PC-9 (cell line): ENCODE measurements at regions not wholly inside any gene's neighbourhood (a gene's known extent, or its start where the extent isn't known, plus 50 kb on each side); places are given as distances from the start of the nearest gene placed in this dataset.

ENCODE experiments used
- BruUV-seq: library from RNA; stranded (reverse); fragments of 400-500 nt; replicated peaks from 2 replicates; lab custom pipeline; 2021; lab: Mats Ljungman, UMichigan
- CTCF ChIA-PET: fragments of 300-600 bp; sonication (Branson Sonifier 250); formaldehyde crosslinking; loops from one replicate; lab custom pipeline; 2022; ENCODE audit warnings: antibody characterized with exemption; lab: Charles Lee
- POLR2A ChIA-PET: fragments of 300-600 bp; sonication (Branson Sonifier 250); formaldehyde crosslinking; loops from one replicate; lab custom pipeline; 2022; ENCODE audit warnings: antibody characterized with exemption; ENCODE audit not compliant: unreplicated experiment; lab: Charles Lee
- DNase-seq, 2 experiments: peaks; one replicate each; pipeline versions ENCODE4 v3.0.0 to v3.0.0-alpha.2; 2015 to 2022; ENCODE audit warnings: mixed read lengths in 1 of 2
- H2AFZ ChIP-seq: fragments of 200-600 bp; sonication (generic); 2 replicates; pipeline ENCODE4 v1.8.1; 2017; ENCODE audit warnings: antibody characterized with exemption
- H3F3A ChIP-seq: fragments of 200-600 bp; sonication (generic); 2 replicates; pipeline ENCODE4 v1.8.1; 2017; ENCODE audit warnings: antibody characterized with exemption, mild to moderate bottlenecking, low read depth; ENCODE audit not compliant: insufficient read depth
- H3K27ac ChIP-seq: fragments of 200-600 bp; sonication (generic); 2 replicates; pipeline ENCODE4 v1.6.1; 2016; ENCODE audit warnings: mixed run types
- H3K27me3 ChIP-seq: fragments of 200-600 bp; sonication (generic); 2 replicates; pipeline ENCODE4 v1.6.1; 2016; ENCODE audit warnings: low read depth, mixed run types; ENCODE audit not compliant: insufficient read depth
- H3K36me3 ChIP-seq: fragments of 200-600 bp; sonication (generic); 2 replicates; pipeline ENCODE4 v1.6.1; 2016; ENCODE audit warnings: low read depth, mixed run types
- H3K4me1 ChIP-seq: fragments of 200-600 bp; sonication (generic); replicated peaks from 2 replicates; pipeline ENCODE4 v1.6.1; 2016; ENCODE audit warnings: mixed run types; ENCODE audit not compliant: insufficient read depth
- H3K4me2 ChIP-seq: fragments of 200-600 bp; sonication (generic); 2 replicates; pipeline ENCODE4 v1.6.1; 2017; ENCODE audit warnings: mixed run types
- H3K4me3 ChIP-seq: fragments of 200-600 bp; sonication (generic); 2 replicates; pipeline ENCODE4 v1.6.1; 2016; ENCODE audit warnings: mixed run types
- H3K79me2 ChIP-seq: fragments of 200-600 bp; sonication (generic); 2 replicates; pipeline ENCODE4 v1.6.1; 2017; ENCODE audit warnings: low read depth, mixed run types
- H3K9me2 ChIP-seq: fragments of 200-600 bp; sonication (generic); 2 replicates; pipeline ENCODE4 v1.8.1; 2017; ENCODE audit warnings: mild to moderate bottlenecking; ENCODE audit not compliant: insufficient read depth
- H3K9me3 ChIP-seq: fragments of 200-600 bp; sonication (generic); 2 replicates; pipeline ENCODE4 v1.8.1; 2016; ENCODE audit warnings: low read depth; ENCODE audit not compliant: insufficient read depth
- H4K20me1 ChIP-seq: fragments of 200-600 bp; sonication (generic); 2 replicates; pipeline ENCODE4 v1.8.1; 2017; ENCODE audit not compliant: insufficient read depth
- EZH2 ChIP-seq: fragments of 200-600 bp; sonication (generic); IDR thresholded peaks from 2 replicates; pipeline ENCODE4 v1.8.0; 2017; ENCODE audit warnings: antibody characterized with exemption, low read depth
- intact Hi-C: fragments of 100-400 bp; cut with micrococcal nuclease; formaldehyde crosslinking; loops from one replicate; pipeline ENCODE4 v1.10.0; 2022; ENCODE audit not compliant: unreplicated experiment
- TF ChIP-seq, protein P1 (sequence below): fragments of 200-600 bp; sonication (generic); conservative IDR thresholded peaks from 2 replicates; pipeline ENCODE4 v1.6.1; 2017; ENCODE audit warnings: mixed run types, antibody characterized with exemption, mild to moderate bottlenecking, moderate library complexity

DNA sequence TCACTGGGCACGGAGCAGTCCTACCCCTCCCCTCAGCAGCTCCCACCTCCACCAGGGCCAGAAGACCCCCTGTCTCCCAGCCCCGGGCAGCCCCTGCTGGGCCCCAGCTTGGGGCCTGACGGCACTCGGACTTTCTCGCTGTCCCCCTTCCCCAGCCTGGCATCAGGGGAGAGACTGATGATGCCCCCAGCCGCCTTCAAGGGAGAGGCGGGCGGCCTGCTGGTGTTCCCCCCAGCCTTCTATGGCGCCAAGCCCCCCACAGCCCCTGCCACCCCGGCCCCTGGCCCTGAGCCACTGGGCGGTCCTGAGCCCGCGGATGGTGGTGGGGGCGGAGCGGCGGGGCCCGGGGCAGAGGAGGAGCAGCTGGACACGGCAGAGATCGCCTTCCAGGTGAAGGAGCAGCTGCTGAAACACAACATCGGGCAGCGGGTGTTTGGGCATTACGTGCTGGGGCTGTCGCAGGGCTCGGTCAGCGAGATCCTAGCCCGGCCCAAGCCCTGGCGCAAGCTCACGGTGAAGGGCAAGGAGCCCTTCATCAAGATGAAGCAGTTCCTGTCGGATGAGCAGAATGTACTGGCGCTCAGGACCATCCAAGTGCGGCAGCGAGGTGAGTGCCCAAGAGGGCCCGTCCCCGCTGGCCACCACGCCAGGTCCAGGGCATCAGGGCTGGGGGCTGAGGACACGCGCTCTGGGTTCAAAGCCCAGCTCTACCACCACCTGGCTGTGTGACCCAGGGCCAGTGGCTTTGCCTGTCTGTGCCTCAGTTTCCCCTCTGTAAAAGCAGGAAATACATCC is 58.6 kb downstream of the PHETA1 start:
- no peak for DNase-seq
- Histone ChIP-seq H2AFZ (no peak overlapping the region), H3K9me3 (peaks cover 7% of the 10 kb centered on the region), H3K79me2 (no peaks in the 10 kb centered on the region), H3K4me2 (no peak overlapping the region), H3K4me1 (peaks cover 34% of the 10 kb centered on the region), H3K4me3 (no peak overlapping the region), H3K27me3 (no peaks in the 10 kb centered on the region), H3F3A (peaks cover 4% of the 10 kb centered on the region; the same call in 1 of the 2 replicates), H3K36me3 (no peaks in the 10 kb centered on the region), H3K9me2 (no peaks in the 10 kb centered on the region), H3K27ac (no peak overlapping the region), H4K20me1 (no peaks in the 10 kb centered on the region)
- CTCF ChIA-PET: no interaction called here
- intact Hi-C loops: loop anchor here (5.0 kb wide), 3 partner anchors 288 to 418 kb away; no protein-coding TSS in a partner anchor
- no TSS peak for BruUV-seq
- TF ChIP-seq, protein P1, sequence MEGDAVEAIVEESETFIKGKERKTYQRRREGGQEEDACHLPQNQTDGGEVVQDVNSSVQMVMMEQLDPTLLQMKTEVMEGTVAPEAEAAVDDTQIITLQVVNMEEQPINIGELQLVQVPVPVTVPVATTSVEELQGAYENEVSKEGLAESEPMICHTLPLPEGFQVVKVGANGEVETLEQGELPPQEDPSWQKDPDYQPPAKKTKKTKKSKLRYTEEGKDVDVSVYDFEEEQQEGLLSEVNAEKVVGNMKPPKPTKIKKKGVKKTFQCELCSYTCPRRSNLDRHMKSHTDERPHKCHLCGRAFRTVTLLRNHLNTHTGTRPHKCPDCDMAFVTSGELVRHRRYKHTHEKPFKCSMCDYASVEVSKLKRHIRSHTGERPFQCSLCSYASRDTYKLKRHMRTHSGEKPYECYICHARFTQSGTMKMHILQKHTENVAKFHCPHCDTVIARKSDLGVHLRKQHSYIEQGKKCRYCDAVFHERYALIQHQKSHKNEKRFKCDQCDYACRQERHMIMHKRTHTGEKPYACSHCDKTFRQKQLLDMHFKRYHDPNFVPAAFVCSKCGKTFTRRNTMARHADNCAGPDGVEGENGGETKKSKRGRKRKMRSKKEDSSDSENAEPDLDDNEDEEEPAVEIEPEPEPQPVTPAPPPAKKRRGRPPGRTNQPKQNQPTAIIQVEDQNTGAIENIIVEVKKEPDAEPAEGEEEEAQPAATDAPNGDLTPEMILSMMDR: no peak
- TF ChIP-seq EZH2: no peak
- POLR2A ChIA-PET: no interaction called here

- no peak overlapping the region for H3K27ac ChIP-seq
- TF ChIP-seq, protein P1: no peak
- no peak for TF ChIP-seq EZH2
- DNase-seq: no peak
- no peak overlapping the region for H3K4me3 ChIP-seq
- no peaks in the 10 kb centered on the region for H3K36me3 ChIP-seq
- ChIA-PET POLR2A (no interaction called here), CTCF (no interaction called here)
- intact Hi-C loops: no loop called here
- no peak overlapping the region for H2AFZ ChIP-seq
- H3K9me3 ChIP-seq: peaks cover 14% of the 10 kb centered on the region
- peaks cover 28% of the 10 kb centered on the region for H3K4me1 ChIP-seq
- no peaks in the 10 kb centered on the region for H4K20me1 ChIP-seq
- H3K27me3 ChIP-seq: no peaks in the 10 kb centered on the region
- H3K4me2 ChIP-seq: no peak overlapping the region
- no peaks in the 10 kb centered on the region for H3K9me2 ChIP-seq
- H3K79me2 ChIP-seq: no peaks in the 10 kb centered on the region
- peaks cover 7% of the 10 kb centered on the region; the same call in 1 of the 2 replicates for H3F3A ChIP-seq
- no TSS peak for BruUV-seq
Measured at GRCh38 chr12:111309584-111309983, 59.3 kb downstream of the PHETA1 start.

DNA sequence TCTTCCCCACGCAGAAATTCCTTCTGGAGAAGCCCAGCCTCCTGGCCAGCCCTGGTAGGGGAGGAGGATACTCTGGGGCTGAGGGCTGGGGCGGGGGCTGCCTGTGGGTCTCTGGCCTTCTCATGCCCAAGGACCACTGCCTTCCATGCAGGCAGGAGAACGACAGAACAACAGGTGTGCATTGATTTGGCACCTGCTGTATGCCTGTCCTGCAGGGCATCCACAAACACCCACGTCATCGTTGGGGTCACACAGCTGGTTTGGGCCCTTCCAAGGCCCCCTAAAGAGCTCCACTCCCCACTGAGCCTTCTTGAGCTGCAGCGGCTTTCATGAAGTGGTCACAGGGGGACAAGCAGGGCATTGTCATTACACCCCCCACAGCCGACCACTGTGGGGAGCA is 60.4 kb downstream of the PHETA1 start:
- no peak for DNase-seq
- no TSS peak for BruUV-seq
- Histone ChIP-seq H3K27me3 (no peaks in the 10 kb centered on the region), H3K4me2 (no peak overlapping the region), H3K9me2 (no peaks in the 10 kb centered on the region), H3K4me3 (no peak overlapping the region), H3F3A (peaks cover 5% of the 10 kb centered on the region; the same call in 1 of the 2 replicates), H3K27ac (no peak overlapping the region), H3K4me1 (peaks cover 22% of the 10 kb centered on the region), H2AFZ (no peak overlapping the region), H3K36me3 (no peaks in the 10 kb centered on the region), H4K20me1 (no peaks in the 10 kb centered on the region), H3K79me2 (no peaks in the 10 kb centered on the region), H3K9me3 (peaks cover 24% of the 10 kb centered on the region)
- CTCF ChIA-PET: no interaction called here
- intact Hi-C loops: no loop called here
- no peak for TF ChIP-seq EZH2
- TF ChIP-seq, protein P1: no peak
- POLR2A ChIA-PET: no interaction called here
